ENCODE measurements at regions not wholly inside any gene's neighbourhood (a gene's known extent, or its start where the extent isn't known, plus 50 kb on each side); places are given as distances from the start of the nearest gene placed in this dataset.
"Not testable (repeated sequence)": the region's sequence is repeated elsewhere in the genome, so short reads cannot be mapped to it uniquely, and the experiment has no call there.

DNA sequence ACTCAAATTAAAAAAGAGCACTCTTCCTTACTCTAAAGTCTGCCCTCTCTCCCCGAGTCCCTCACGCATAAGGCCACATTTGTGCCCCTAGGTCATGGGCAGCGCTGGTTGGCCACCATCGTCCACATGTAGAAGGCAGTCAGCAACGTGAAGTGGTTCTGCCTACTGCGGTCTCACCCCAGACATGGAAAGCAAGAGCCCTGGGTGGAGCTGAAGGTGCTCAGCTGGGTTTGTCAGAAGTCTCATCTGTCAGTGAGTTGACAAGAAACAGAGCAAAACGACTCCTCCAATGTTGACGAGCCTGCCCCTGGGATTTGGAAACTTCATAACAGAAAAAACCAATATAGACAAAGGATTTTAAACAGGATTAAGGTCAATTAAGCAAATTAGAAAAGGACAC lies 192.3 kb upstream of the PRSS58 start:
- intact Hi-C loops (cut with micrococcal nuclease) (no loop called here), dilution Hi-C loops (cut with HindIII; ENCODE audit: low sequenced_read_pairs, unreplicated experiment) (no loop called here), in situ Hi-C loops (cut with MboI; ENCODE audit: low sequenced_read_pairs) (no loop called here)
- no peaks in the 10 kb centered on the region for H3K36me3 ChIP-seq (ENCODE audit: control insufficient read depth, insufficient read depth, low read length)
- H2BK120ac ChIP-seq (ENCODE audit: low read depth, low read length), result no peak overlapping the region
- H3K9me3 ChIP-seq (ENCODE audit: control insufficient read depth, insufficient read depth, low read length), result no peaks in the 10 kb centered on the region
- H4K91ac ChIP-seq (ENCODE audit: insufficient read depth, low read depth, low read length), result no peak overlapping the region
- no peak overlapping the region for H3K56ac ChIP-seq (ENCODE audit: extremely low read depth, insufficient read depth, low read length)
- ChIA-PET CTCF (no interaction called here), POLR2A (ENCODE audit: unreplicated experiment) (no interaction called here)
- no peak overlapping the region for H3K18ac ChIP-seq (ENCODE audit: low read depth, low read length)
- BruUV-seq (replicated peaks), result no TSS peak
- 82% methylated on average over 4 of the region's 8 CpGs; no CpG with 5 or more reads in 1 of the 2 experiments for WGBS, 2 experiments (ENCODE audit: extremely low coverage in 2 of 2, insufficient read length in 1 of 2)
- no peak overlapping the region for H3K4me2 ChIP-seq (ENCODE audit: low read depth, low read length)
- H3K79me1 ChIP-seq (ENCODE audit: low read depth in 1 of 2, low read length in 2 of 2), result no peaks in the 10 kb centered on the region
- no peaks in the 10 kb centered on the region for H4K20me1 ChIP-seq (ENCODE audit: insufficient read depth, low read length)
- H3K14ac ChIP-seq (replicated peaks; ENCODE audit: low read depth, low read length), result no peak overlapping the region
- no peaks in the 10 kb centered on the region for H3K27me3 ChIP-seq (ENCODE audit: control insufficient read depth, insufficient read depth, low read length)
- no peak overlapping the region for H4K5ac ChIP-seq (ENCODE audit: low read depth, low read length)
- no peaks in the 10 kb centered on the region for H3K4me1 ChIP-seq (ENCODE audit: control insufficient read depth, insufficient read depth, low read length)
- H2AFZ ChIP-seq (replicated peaks; ENCODE audit: low read length, poor library complexity), result no peak overlapping the region
- TF ChIP-seq RFX5 (IDR thresholded peaks at IDR 0.05; ENCODE audit: low read depth, low read length), result no peak
- TF ChIP-seq MAFK (IDR thresholded peaks at IDR 0.05; ENCODE audit: low read depth, low read length), result no peak
- H3K9me1 ChIP-seq (ENCODE audit: insufficient read depth, low read length), result peaks cover 1% of the 10 kb centered on the region; the same call in 1 of the 2 replicates
- no peak overlapping the region for H2BK5ac ChIP-seq (ENCODE audit: low read depth, low read length, poor library complexity, severe bottlenecking)
- H2BK15ac ChIP-seq (ENCODE audit: low read depth, low read length), result no peak overlapping the region
- DNase-seq (no peak), ATAC-seq (ENCODE audit: low read depth) (no peak)
- H3K4me3 ChIP-seq (ENCODE audit: insufficient read depth, low read depth, low read length), result no peak overlapping the region
- no peak overlapping the region for H4K8ac ChIP-seq (ENCODE audit: low read depth in 2 of 2, low read length in 2 of 2)
- no peak overlapping the region for H2BK20ac ChIP-seq (ENCODE audit: low read depth, low read length)
- H3K23ac ChIP-seq (ENCODE audit: low read depth, low read length), result no peak overlapping the region
- H2AK5ac ChIP-seq (ENCODE audit: low read depth, low read length), result no peak overlapping the region
- H3K9ac ChIP-seq (ENCODE audit: low read depth, low read length), result no peak overlapping the region
- no peak overlapping the region for H2AK9ac ChIP-seq (replicated peaks; ENCODE audit: low read depth, low read length, poor library complexity)
- no peak overlapping the region for H3K4ac ChIP-seq (ENCODE audit: low read depth, low read length)
- H3K27ac ChIP-seq (ENCODE audit: insufficient read depth, low read length), result no peak overlapping the region

DNA sequence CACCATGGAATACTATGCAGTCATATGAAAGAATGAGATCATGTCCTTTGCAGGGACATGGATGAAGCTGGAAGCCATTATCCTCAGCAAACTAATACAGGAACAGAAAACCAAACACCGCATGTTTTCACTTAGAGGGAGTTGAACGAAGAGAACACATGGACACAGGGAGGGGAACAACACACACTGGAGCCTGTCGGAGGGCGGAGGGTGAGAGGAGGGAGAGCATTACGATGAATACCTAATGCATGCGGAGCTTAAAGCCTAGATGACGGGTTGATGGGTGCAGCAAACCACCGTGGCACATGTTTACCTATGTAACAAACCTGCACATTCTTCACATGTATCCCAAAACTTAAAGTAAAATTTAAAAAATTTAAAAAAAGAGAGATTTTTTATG lies 191.0 kb upstream of the PRSS58 start:
- H3K4me1 ChIP-seq (ENCODE audit: control insufficient read depth, insufficient read depth, low read length); H4K8ac ChIP-seq (ENCODE audit: low read depth in 2 of 2, low read length in 2 of 2); intact Hi-C loops (cut with micrococcal nuclease); H2AK9ac ChIP-seq (replicated peaks; ENCODE audit: low read depth, low read length, poor library complexity); POLR2A ChIA-PET (ENCODE audit: unreplicated experiment); H3K79me1 ChIP-seq (ENCODE audit: low read depth in 1 of 2, low read length in 2 of 2); H3K23ac ChIP-seq (ENCODE audit: low read depth, low read length); H4K5ac ChIP-seq (ENCODE audit: low read depth, low read length); DNase-seq; H2BK5ac ChIP-seq (ENCODE audit: low read depth, low read length, poor library complexity, severe bottlenecking); H3K9me1 ChIP-seq (ENCODE audit: insufficient read depth, low read length); in situ Hi-C loops (cut with MboI; ENCODE audit: low sequenced_read_pairs); H3K27me3 ChIP-seq (ENCODE audit: control insufficient read depth, insufficient read depth, low read length); H3K18ac ChIP-seq (ENCODE audit: low read depth, low read length); BruUV-seq (replicated peaks); H2AFZ ChIP-seq (replicated peaks; ENCODE audit: low read length, poor library complexity); H2BK20ac ChIP-seq (ENCODE audit: low read depth, low read length); H3K9me3 ChIP-seq (ENCODE audit: control insufficient read depth, insufficient read depth, low read length); H4K20me1 ChIP-seq (ENCODE audit: insufficient read depth, low read length); H4K91ac ChIP-seq (ENCODE audit: insufficient read depth, low read depth, low read length); dilution Hi-C loops (cut with HindIII; ENCODE audit: low sequenced_read_pairs, unreplicated experiment); H2AK5ac ChIP-seq (ENCODE audit: low read depth, low read length); H2BK15ac ChIP-seq (ENCODE audit: low read depth, low read length); H2BK120ac ChIP-seq (ENCODE audit: low read depth, low read length); ATAC-seq (ENCODE audit: low read depth); H3K56ac ChIP-seq (ENCODE audit: extremely low read depth, insufficient read depth, low read length); H3K36me3 ChIP-seq (ENCODE audit: control insufficient read depth, insufficient read depth, low read length); H3K4me3 ChIP-seq (ENCODE audit: insufficient read depth, low read depth, low read length); H3K14ac ChIP-seq (replicated peaks; ENCODE audit: low read depth, low read length); H3K9ac ChIP-seq (ENCODE audit: low read depth, low read length); H3K4me2 ChIP-seq (ENCODE audit: low read depth, low read length); H3K27ac ChIP-seq (ENCODE audit: insufficient read depth, low read length); H3K4ac ChIP-seq (ENCODE audit: low read depth, low read length): not testable (repeated sequence)
- CTCF ChIA-PET, result interaction anchor here (1.1 kb wide), 1 partner anchor 10 kb away, joined by 3 read pairs; no protein-coding TSS in a partner anchor
- 80% methylated on average over 1 of the region's 8 CpGs; no CpG with 5 or more reads in 1 of the 2 experiments for WGBS, 2 experiments (ENCODE audit: extremely low coverage in 2 of 2, insufficient read length in 1 of 2)
